Adipose tissue (tissue), 3 donors: ENCODE measurements at regions not wholly inside any gene's neighbourhood (a gene's known extent, or its start where the extent isn't known, plus 50 kb on each side); places are given as distances from the start of the nearest gene placed in this dataset.
"Not testable (repeated sequence)": the region's sequence is repeated elsewhere in the genome, so short reads cannot be mapped to it uniquely, and the experiment has no call there.

Experiments used
- H3K27ac ChIP-seq: one replicate; pipeline ENCODE4 v1.5.1; 2013; ENCODE audit warnings: low read depth, low read length
- WGBS, 3 donors: extraction: QIAGEN DNeasy Blood & Tissue Kit; methylation state at CpG; one replicate each; pipeline ENCODE4 v1.1.7; 2013; 5-methylcytosine and 5-hydroxymethylcytosine counted together
- donor health status: healthy with polysubstance abuse.
- donor health status: Bipolar disorder and iron deficiency.
- donor health status: healthy.

DNA sequence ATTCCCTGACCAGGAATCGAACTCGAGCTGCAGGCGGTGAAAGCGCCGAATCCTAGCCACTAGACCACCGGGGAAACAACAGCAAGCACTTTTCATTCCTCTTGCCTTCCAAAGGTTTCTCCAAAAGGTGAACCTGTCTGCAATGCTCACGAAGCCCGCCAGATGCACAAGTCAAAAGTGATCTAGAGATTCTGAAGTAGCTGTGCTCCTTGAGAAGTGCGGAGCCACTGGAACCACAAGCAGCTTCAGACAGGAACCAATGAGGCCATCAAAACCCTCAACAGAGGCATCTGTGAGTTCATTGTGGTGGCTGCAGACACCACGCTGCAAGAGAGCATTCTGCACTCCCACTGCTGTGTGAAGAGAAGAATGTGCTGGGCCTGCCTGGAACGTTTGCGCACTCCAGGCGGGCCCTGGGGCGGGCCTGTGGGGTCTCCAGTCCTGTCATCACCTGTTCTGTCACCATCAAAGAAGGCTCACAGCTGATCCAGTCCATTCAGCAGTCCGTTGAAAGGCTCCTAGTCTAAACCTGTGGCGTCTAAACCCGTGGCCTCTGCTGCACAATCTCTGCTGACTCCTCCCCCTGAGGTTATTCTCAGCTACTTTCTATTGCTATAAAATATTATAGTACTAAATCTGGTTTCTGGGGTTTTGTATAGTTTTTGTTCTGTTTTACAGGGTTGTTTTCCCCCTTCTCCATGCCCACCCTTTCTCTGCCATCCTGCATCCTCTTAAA lies 89.5 kb upstream of the FCGR1A start:
- H3K27ac ChIP-seq: not testable (repeated sequence)
- 87 to 94% (median 89%) methylated on average over 9 to 14 of the region's 17 CpGs for WGBS, 3 donors

DNA sequence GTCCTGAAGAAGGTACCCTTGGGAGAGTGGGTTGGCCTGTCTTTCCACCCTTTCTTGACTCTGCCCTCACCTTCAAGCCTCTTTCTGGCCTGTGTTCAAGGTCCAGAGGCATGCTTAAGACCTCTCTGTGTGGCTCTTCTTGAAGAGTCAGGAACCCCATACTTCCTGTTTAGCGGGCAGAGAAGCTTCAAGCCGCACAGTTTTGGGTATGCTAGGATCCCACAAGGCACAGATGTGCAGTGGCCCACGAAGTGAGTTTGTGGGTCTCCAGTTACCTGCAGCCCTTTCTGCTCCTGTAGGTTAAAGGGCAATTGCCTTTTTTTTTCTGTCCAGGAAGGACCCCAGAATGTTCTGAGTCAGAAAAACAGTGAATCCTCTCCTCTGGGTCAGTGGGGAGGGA lies 87.4 kb upstream of the FCGR1A start:
- WGBS, 3 donors: 62 to 100% (median 70%) methylated on average over 2 of the region's 3 CpGs
- not testable (repeated sequence) for H3K27ac ChIP-seq

DNA sequence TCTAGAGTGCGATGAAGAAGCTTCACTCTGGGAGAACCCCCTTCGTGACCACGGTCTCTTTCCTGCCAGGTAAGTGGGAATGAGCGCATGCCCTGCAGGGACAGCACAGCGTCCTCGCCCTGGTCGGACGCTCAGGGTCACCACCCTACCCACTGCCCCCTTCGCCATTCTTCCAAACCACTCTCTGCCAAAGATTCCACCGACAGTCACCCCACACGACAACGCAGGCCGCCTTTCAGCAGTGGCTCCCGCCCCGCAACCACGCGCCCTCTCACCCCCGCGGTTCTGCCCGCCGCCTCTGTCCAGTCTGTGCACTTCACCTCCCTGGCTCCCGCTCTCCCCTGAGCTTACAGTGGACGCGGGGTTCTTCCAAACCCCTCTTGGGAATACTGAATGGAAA lies 82.3 kb upstream of the FCGR1A start:
- 10 to 12% (median 10%) methylated on average over 12 to 18 of the region's 24 CpGs for WGBS, 3 donors
- H3K27ac ChIP-seq: not testable (repeated sequence)

DNA sequence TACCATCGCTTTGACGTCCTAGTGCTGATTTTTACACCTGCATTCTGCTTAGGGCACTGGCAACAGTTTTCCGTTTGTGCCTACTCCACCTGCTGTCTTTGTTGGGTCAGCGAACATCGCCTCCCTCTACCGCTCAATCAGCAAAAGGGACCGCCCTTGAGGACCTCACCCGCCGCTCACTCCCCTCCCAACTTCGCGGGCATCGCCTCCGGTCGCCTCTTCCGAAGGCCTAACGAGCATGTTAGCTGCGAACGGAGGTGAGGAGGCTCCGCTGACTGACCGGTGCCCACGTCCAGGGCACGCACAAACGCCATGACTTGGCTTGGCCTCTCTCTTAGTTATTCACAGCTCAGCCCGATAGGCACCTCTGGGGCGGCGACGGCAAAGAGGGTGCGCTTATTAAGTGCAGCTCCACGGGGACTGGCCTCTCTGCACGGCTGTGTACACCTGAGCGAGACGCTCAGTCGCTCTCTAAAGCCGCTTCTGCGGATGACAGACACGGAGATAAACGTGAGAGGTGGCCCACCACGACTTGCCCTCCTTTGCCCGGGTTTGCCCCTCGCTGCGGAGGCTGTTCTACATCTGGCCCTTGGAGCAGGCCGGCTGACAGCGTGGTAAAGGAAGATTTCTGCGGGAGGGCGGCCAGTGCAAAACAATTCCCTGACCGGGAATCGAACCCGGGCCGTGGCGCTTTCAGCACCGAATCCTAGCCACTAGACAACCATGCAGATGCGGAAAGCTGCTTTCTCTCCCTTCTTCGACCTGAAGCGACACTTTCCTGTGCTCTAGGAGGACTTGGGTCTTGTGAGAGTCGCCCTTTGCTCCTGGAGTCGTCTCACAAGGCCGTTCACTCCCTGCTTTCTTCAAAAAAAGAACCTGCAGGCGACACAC lies 81.6 kb upstream of the FCGR1A start:
- not testable (repeated sequence) for H3K27ac ChIP-seq

DNA sequence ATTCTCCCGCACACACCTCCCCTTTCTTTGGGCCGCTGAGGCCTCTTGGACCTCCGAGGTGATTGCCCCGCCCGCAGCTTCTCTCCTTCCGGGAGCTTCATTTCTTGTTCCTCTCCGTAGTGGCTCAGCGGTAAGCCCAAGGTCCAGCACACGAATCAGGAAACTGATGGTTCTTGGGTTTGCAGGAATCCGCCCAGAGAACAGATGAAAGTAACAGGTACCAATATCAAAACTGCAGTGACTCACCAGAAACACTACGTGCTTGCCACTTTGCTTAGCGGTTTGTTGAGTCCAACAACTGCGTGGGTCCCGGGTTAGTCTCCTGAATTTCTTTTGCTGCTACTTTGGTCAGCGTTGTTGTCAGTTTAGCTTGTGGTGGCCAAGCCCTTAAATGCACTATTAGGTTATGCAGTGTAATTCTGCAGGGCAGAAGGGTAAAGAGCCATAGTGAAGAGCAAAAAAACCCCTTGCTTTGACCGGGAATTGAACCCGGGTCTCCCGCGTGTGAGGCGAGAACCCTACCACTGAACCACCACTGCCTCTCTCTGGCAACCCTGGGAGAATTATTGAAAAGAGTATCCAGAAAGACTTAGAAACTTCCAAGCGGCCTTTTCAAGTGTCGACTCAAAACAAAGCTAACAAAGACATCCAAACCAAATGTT lies 74.2 kb upstream of the FCGR1A start:
- not testable (repeated sequence) for H3K27ac ChIP-seq
- WGBS, 3 donors: 2 to 4% (median 4%) methylated on average over 12 of the region's 22 CpGs

More for the DNA sequence above, 81.6 kb upstream of the FCGR1A start:
- WGBS, 3 donors: no CpG with 5 or more reads among the region's 58 CpGs

DNA sequence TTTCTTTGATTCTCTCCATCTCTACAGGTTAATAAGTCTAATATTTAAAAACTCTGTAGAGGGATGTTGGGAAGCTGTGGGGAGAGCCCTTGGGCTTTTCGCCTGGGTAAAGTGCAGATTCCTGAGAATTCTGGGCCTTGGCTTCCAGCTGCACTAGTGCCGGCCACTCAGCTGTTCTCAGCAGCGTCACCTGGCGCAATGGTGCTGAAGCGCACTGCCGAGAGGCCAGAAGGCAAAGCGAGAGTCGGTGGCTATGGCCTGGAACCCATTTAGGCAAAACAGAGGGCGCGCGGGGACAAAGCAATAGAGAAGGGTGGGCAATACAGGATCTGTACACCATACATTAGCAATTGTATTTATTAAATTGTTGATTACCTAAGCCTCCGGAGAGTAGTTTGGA lies 70.8 kb upstream of the FCGR1A start:
- not testable (repeated sequence) for H3K27ac ChIP-seq
- WGBS, 3 donors: 27 to 45% (median 33%) methylated on average over 1 of the region's 12 CpGs

DNA sequence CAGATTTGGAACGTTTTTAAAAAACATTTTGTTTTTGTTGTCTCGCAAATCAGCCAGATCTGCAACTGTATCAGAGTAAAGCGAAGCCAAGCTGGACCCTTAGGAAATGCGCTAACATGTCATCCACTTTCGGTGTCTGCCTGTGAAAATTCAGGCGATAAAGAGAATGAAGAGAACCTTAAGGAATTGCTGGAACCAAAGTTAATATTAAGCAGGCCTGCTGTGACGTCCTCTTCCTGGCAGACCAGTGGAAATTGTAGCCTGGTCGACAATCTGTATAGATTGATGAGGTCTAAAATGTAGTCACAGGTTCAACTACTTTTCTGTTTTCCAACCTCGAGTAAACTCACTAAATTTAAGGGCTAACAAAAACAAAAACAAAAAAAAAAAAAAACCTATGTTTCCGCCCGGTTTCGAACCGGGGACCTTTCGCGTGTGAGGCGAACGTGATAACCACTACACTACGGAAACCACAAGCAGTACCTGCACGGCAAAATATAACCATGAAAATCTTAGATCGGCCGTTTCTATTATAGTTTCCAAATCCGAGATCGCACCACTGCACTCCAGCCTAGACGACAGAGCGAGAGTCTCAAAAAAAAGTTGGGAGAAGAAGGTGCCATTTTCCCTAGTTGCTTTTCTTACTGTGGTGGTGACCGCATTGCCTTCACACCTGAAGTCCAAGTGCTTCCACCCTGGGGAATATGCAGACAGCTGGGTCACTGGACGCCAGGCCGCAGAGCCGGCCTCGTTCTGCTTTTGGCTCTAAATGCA lies 70.2 kb upstream of the FCGR1A start:
- 16 to 33% (median 19%) methylated on average over 23 of the region's 30 CpGs for WGBS, 3 donors
- not testable (repeated sequence) for H3K27ac ChIP-seq

DNA sequence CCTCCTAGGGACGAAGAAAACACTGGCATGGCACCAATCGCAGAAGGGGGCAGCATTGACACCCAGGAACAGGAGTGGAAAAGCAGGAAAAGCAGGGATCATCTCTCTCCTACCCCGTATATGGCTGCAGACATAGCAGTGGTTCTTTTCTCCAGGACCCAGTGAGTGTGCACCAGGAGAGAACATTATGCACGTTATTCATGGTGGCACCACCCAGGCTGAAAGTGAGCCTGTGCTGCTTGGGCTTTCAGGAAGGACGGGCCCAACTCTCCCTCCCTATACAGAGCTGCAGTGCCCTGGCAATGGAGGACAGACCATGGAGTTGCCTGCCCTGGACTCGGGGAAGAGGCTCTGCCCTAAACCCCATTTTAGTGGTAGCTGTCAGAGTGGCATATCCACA lies 69.0 kb upstream of the FCGR1A start:
- not testable (repeated sequence) for H3K27ac ChIP-seq
- WGBS, 3 donors: 39 to 72% (median 64%) methylated on average over 2 of the region's 6 CpGs

DNA sequence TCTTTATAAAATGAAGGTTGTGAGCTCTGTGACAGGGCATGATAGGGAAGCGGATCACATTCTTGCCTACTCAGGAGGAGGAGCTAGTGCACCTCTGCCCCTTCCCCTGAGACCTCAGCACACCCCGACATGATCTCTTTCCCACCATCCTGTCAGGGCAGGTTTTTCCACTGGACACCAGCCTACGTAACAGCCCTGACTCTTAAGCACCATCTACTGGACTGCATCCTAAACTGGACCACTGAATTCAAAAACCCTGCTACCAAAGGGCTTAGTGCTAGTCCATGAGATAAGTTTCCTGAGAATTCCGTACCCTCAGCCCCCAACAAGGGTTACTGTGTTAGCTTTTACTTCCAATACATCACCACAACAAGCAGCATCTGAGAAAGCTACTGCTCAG lies 68.5 kb upstream of the FCGR1A start:
- 39 to 77% (median 57%) methylated on average over 1 of the region's 4 CpGs for WGBS, 3 donors
- H3K27ac ChIP-seq: not testable (repeated sequence)

DNA sequence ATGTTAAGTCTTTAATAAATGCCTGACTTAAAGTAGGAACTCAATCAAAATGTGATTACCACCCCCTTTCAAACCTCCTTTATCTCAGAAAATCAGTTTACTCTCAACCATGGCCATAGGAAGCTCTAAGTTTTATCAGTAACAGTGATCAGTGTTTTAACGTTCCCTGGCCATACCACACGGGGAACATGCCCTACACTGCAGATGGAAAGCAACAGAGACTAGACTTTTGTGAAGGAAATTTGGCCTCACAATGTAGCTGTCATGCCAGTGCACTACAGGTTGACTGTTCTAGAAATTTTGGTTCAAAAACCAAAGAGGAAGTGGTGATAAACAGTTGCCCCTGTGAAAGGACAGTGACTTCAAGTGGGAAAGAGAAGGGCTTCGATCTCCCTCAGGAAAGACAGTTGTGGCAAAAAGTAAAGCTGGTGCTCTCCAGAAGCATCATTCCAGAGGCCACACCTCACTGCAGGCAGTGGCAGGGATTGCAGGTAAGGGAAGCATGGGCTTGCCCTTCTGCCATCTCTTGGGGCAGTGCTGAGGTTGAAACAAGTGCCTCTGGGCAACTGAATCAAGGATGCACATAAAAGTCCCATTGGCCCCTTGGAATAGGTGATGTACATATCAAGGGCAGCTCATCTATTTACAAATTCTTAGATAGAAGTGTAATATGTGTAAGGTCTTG lies 57.7 kb upstream of the FCGR1A start:
- not testable (repeated sequence) for H3K27ac ChIP-seq
- no CpG with 5 or more reads among the region's 3 CpGs for WGBS, 3 donors

DNA sequence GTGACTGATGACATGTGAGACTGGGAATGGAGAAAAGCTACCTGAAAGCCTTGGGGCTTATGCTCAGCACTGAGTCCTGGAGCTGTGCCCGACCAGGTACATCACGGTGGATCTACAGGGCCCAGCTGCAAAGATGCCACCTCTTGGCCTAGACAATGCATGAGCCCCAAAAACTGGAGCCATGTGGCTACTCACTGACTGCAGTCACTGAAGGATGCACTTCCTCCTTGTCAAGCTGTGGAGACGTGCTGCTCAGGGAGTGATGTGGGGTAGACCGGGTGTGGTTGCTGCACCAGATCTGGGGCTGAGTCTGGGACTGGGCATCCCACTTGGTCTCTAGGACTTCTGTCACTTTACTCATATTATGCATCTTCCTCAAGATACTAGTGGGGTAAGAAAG lies 55.8 kb upstream of the FCGR1A start:
- not testable (repeated sequence) for H3K27ac ChIP-seq
- WGBS, 3 donors: 71 to 86% (median 76%) methylated on average over 2 to 4 of the region's 4 CpGs

DNA sequence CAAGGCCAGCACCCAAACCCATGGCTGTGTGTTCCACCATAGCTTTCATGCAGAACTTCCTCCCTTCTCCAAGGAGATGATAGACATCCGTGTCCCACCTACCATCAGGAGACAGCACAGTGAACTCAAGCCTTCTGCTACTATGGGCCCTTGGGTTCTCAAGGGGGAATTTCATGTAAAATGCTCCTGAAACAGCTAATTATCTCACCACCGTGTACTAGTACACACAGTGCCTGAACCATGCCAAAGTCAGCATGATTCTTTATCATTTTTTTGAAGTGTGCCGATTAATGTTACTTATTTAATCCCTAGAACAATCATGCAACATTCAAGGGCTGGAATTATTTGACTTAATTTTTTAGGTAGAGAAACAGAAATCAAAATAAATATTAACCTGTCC lies 53.9 kb upstream of the FCGR1A start:
- WGBS, 3 donors: no CpG with 5 or more reads among the region's 3 CpGs
- not testable (repeated sequence) for H3K27ac ChIP-seq
